Activated CD4-positive, alpha-beta memory T cell treated with anti-CD3 and anti-CD28 coated beads for 36 hours (primary cell): ENCODE measurements at regions not wholly inside any gene's neighbourhood (a gene's known extent, or its start where the extent isn't known, plus 50 kb on each side); places are given as distances from the start of the nearest gene placed in this dataset.
A peak's percentile ranks its signal among the peaks of the same experiment; 100 is the strongest.

Experiments used
- CTCF ChIA-PET: fragments of 350-600 bp; sonication (Branson Sonifier 250); formaldehyde crosslinking; loops from one replicate; lab custom pipeline; 2021; ENCODE audit warnings: antibody characterized with exemption, inconsistent platforms; lab: Charles Lee
- POLR2A ChIA-PET: fragments of 350-600 bp; sonication (Branson Sonifier 250); formaldehyde crosslinking; loops from one replicate; lab custom pipeline; 2021; ENCODE audit warnings: antibody characterized with exemption; lab: Charles Lee
- DNase-seq: peaks from one replicate; pipeline ENCODE4 v3.0.0-alpha.2; 2020
- H3K27ac Mint-ChIP-seq: one replicate; pipeline ENCODE4 v1.8.0; 2021; ENCODE audit warnings: mixed read lengths
- H3K27me3 Mint-ChIP-seq: one replicate; pipeline ENCODE4 v1.8.0; 2021; ENCODE audit warnings: mixed read lengths
- H3K36me3 Mint-ChIP-seq: one replicate; pipeline ENCODE4 v1.8.0; 2021; ENCODE audit warnings: mixed read lengths
- H3K4me1 Mint-ChIP-seq: one replicate; pipeline ENCODE4 v1.8.0; 2021; ENCODE audit warnings: low read depth, mixed read lengths
- H3K4me3 Mint-ChIP-seq: one replicate; pipeline ENCODE4 v1.8.0; 2021; ENCODE audit warnings: mild to moderate bottlenecking, mixed read lengths
- H3K9me3 Mint-ChIP-seq: one replicate; pipeline ENCODE4 v1.8.0; 2021; ENCODE audit warnings: mixed read lengths
- intact Hi-C: fragments of 100-400 bp; cut with micrococcal nuclease; formaldehyde crosslinking; loops from one replicate; pipeline ENCODE4 v1.15.1; 2023

DNA sequence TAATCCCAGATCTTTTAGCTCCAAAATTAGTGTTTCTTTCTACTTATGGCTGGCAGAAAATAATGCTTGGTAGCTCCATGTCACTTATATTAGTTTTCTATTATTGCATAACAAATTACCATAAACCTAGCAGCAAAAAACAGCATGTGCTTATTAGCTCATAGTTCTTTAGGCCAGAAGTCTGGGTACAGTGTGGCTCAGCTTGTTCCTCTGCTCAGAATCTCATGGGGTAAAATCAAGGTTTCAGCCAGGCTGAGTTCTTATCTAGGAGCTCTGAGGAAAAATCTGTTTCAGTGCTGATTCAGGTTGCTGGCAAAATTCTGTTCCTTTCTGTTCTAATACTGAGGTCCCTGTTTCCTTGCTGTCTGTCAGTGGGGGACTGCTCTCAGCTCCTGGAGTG is 101.1 kb downstream of the CT47B1 start:
- DNase-seq, result no peak
- ChIA-PET POLR2A (no interaction called here), CTCF (no interaction called here)
- Mint-ChIP-seq H3K36me3 (no peaks in the 10 kb centered on the region), H3K9me3 (peaks cover 2% of the 10 kb centered on the region), H3K27ac (no peak overlapping the region), H3K27me3 (no peaks in the 10 kb centered on the region), H3K4me3 (no peak overlapping the region), H3K4me1 (no peaks in the 10 kb centered on the region)
- intact Hi-C loops, result no loop called here

DNA sequence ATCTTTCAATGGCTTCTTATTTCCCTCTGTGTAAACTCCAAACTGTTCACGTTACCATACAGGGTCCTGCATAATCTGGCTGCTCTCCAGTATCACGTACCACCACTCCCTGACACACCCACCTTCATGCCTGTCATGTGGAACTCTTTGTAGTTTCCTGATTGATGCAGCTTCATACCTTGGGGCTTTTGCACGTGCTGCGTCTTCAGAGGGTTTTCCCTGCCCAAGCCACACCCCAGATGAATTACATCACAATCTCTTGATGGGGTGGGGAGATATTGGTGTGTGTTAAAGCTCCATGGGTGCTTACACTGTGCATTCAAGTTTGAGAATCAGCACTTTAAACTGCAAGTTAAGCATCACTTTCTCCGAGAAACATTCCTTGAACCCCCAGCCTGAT is 101.9 kb downstream of the CT47B1 start:
- Mint-ChIP-seq H3K27me3 (no peaks in the 10 kb centered on the region), H3K36me3 (no peaks in the 10 kb centered on the region), H3K4me3 (no peak overlapping the region), H3K9me3 (peaks cover 2% of the 10 kb centered on the region), H3K27ac (no peak overlapping the region), H3K4me1 (no peaks in the 10 kb centered on the region)
- CTCF ChIA-PET, result no interaction called here
- no peak for DNase-seq
- POLR2A ChIA-PET, result no interaction called here
- intact Hi-C loops, result no loop called here

DNA sequence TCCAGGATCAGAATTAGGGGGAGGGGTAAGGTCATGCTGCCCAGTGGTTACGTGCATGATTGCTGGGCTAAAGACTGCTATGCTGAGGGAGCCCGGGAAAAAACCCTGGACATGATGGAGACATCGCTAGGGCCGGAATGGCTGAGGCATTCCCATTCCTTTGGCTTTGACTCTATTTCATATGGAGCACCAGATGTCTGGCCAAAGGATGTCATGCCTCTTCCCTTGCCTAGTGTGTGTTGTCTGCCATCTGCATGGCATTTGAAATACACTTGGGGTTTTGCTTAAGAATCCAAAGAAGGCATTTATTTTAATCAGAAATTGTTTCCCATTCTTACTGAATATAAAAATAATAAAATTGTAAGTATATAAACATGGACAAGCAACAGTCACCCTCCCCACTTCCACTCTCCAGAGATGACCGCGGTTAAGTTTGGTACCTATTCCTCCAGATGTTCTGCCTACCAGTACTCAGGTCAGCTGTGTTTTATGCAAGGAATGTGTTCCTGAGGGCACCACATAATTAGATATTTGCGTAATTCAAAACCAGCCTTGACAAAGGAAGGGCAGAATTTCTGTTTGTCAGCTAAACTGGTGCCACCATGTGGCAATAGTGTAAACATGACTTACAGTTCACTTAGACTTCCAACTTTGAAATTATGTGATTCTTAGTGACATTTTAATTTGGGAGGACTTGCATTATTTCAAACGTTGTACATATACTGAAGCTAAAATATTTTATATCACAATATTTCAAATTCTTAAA is 105.9 kb downstream of the CT47B1 start:
- ChIA-PET POLR2A (no interaction called here), CTCF (interaction anchor here (0.9 kb wide), 1 partner anchor 106 kb away, joined by 3 read pairs; no protein-coding TSS in a partner anchor)
- H3K4me1 Mint-ChIP-seq, result no peaks in the 10 kb centered on the region
- intact Hi-C loops, result loop anchor here (1.0 kb wide), 1 partner anchor 271 kb away; no protein-coding TSS in a partner anchor
- H3K36me3 Mint-ChIP-seq, result no peaks in the 10 kb centered on the region
- no peak for DNase-seq
- no peaks in the 10 kb centered on the region for H3K9me3 Mint-ChIP-seq
- no peak overlapping the region for H3K27ac Mint-ChIP-seq
- no peaks in the 10 kb centered on the region for H3K27me3 Mint-ChIP-seq
- H3K4me3 Mint-ChIP-seq, result no peak overlapping the region

DNA sequence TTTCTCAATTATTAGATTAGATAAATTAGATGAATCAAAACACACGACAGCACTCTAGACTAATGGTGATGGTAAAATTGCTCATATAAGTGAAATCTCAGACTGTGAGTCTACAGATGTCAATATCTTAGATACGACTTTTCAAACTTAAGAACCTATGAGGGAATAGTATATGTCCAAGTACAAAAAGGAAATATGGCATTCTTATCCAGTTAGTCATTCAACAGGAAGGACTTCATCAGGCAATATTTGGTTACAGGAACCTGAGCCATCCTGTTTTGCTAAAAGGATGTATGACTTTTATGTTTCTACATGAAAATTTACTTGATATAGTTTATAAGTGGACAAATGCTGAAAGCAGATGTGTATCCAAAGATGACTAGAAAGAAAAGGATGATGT is 107.0 kb downstream of the CT47B1 start:
- Mint-ChIP-seq H3K27me3 (no peaks in the 10 kb centered on the region), H3K4me1 (no peaks in the 10 kb centered on the region), H3K36me3 (no peaks in the 10 kb centered on the region), H3K27ac (no peak overlapping the region), H3K9me3 (no peaks in the 10 kb centered on the region), H3K4me3 (no peak overlapping the region)
- intact Hi-C loops, result no loop called here
- DNase-seq, result no peak
- ChIA-PET POLR2A (no interaction called here), CTCF (no interaction called here)

DNA sequence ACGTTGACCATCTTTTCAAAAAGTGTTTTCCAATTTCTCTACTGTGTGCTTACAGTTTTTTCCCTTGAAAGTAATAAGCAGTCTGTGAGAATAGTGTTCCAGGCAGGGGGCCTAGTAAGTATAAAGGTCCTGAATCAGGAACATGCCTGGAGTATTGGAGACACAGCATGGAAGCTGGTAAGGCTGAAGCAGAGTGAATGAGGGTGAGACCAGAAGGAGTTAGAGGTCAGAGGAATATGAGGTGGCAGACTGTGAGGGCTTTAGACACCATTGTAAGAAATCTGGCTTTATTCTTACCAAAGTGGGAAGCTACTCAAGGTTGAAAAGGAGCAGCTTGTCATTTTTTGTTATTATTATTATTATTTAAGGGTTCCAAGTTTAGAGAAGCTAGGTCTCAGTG is 107.4 kb downstream of the CT47B1 start:
- no peaks in the 10 kb centered on the region for H3K36me3 Mint-ChIP-seq
- no peak for DNase-seq
- ChIA-PET POLR2A (no interaction called here), CTCF (interaction anchor here (0.5 kb wide), 1 partner anchor 135 kb away, joined by 4 read pairs; no protein-coding TSS in a partner anchor)
- no peak overlapping the region for H3K4me3 Mint-ChIP-seq
- no peaks in the 10 kb centered on the region for H3K27me3 Mint-ChIP-seq
- intact Hi-C loops, result no loop called here
- H3K27ac Mint-ChIP-seq, result no peak overlapping the region
- H3K9me3 Mint-ChIP-seq, result no peaks in the 10 kb centered on the region
- H3K4me1 Mint-ChIP-seq, result no peaks in the 10 kb centered on the region

DNA sequence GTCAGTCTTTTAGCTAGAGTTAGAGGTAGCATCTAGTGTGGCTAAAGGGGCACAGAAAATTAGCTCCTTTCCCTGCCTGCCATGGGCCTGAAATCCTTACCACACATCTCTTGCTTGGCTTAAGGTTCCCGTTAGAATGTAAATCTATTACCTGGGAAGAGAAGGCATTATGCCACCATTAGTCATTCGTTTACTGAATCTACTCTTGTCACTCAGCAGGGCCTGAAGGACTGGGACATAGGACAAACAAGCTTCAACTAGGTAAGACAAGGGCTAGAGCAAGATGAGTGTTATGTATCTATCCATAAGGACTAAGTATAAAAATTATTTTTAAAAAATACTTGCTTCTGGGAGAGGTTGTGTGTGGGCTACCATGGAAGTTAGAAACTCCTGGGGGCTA is 112.4 kb downstream of the CT47B1 start:
- Mint-ChIP-seq H3K9me3 (no peaks in the 10 kb centered on the region), H3K4me3 (no peak overlapping the region), H3K27me3 (no peaks in the 10 kb centered on the region), H3K4me1 (peaks cover 3% of the 10 kb centered on the region), H3K27ac (no peak overlapping the region), H3K36me3 (no peaks in the 10 kb centered on the region)
- DNase-seq, result no peak
- POLR2A ChIA-PET, result no interaction called here
- intact Hi-C loops, result no loop called here
- CTCF ChIA-PET, result no interaction called here

DNA sequence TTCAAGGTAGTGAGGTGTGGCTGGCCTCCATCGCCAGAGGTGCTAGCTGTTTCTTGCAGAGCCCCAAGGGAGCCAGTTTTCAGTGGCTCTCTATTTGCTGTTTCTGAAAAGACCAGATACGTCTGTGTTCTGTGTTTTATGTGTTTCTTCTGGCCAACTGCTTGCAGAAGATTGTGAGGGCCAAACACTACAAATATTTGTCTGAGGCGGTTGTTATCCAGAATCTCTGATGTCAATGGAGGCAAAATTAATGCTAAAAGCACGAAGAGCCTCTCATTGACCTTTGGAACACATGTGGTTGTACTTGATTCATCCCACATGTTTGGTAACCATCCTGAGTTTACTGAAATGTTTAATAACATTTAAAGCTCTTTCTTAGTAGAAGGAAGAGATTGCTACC is 113.9 kb downstream of the CT47B1 start:
- POLR2A ChIA-PET, result no interaction called here
- CTCF ChIA-PET, result interaction anchor here (0.6 kb wide), 1 partner anchor 203 kb away, joined by 3 read pairs; no protein-coding TSS in a partner anchor
- Mint-ChIP-seq H3K27me3 (no peaks in the 10 kb centered on the region), H3K4me3 (no peak overlapping the region), H3K36me3 (no peaks in the 10 kb centered on the region), H3K4me1 (peaks cover 3% of the 10 kb centered on the region), H3K27ac (no peak overlapping the region), H3K9me3 (no peaks in the 10 kb centered on the region)
- intact Hi-C loops, result loop anchor here (2.0 kb wide), 1 partner anchor 65 kb away; no protein-coding TSS in a partner anchor
- no peak for DNase-seq

DNA sequence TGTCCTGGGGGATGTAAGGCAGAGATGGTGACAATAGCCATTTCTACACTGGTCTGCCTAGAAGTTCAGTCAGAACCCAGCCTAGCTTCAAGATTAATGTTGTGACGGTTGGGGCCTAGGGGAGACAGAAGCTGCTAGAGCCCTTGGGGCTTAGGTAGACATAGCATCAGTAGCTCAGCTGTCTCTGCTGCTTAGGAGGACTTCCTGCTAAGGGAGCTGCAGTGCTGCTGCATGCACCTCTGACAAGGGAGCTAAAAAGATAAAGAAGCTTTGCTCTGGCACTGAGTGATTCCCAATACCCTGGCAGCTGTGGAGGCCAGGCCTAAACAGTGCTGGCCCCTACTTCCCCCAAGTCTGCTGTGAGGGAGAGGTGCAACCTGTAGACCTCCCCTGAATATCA is 116.0 kb downstream of the CT47B1 start:
- intact Hi-C loops, result loop anchor here (2.0 kb wide), 1 partner anchor 63 kb away; no protein-coding TSS in a partner anchor
- peaks cover 13% of the 10 kb centered on the region for H3K4me1 Mint-ChIP-seq
- DNase-seq, result no peak
- ChIA-PET CTCF (no interaction called here), POLR2A (no interaction called here)
- H3K27ac Mint-ChIP-seq, result no peak overlapping the region
- H3K9me3 Mint-ChIP-seq, result no peaks in the 10 kb centered on the region
- no peaks in the 10 kb centered on the region for H3K36me3 Mint-ChIP-seq
- no peaks in the 10 kb centered on the region for H3K27me3 Mint-ChIP-seq
- no peak overlapping the region for H3K4me3 Mint-ChIP-seq

DNA sequence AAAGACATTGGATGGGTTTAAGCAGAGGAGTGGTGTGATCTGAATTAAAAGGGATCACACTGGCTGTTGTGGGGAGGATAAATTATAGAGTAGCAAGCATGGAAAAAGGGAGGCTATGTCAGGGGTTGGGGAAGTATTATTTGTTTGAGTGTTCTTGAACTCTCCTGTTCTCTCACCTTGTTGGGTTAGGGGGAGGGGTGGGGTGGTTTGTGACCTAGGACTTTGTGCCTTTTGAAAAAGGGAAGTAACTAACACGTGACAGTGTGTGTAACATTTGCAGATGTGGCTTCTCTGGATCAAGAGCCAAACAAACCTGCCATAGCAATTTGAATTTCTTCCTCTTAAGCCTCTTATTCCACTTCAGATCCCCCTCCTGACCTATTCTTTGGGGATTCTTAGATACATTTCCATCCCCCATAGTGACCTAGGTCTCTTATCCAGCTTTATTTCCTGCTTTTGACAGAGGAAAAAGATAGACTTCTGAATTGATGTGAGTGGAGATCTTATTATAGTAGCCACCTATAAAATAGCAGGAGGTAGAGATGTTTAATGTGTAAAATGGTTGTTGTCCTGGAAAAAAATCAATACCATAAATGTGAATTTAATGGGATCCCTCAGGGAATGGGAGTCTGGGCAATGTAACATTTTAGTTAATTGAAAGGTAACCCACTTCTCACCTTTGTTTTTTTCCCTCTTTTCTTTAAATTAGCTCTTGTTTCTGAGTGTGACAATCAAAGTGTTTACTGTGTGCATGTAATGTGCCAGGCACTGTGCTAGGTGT is 120.4 kb downstream of the CT47B1 start:
- Mint-ChIP-seq H3K4me1 (peaks cover 37% of the 10 kb centered on the region), H3K4me3 (no peak overlapping the region), H3K36me3 (no peaks in the 10 kb centered on the region), H3K27ac (no peak overlapping the region), H3K9me3 (no peaks in the 10 kb centered on the region), H3K27me3 (no peaks in the 10 kb centered on the region)
- POLR2A ChIA-PET, result no interaction called here
- CTCF ChIA-PET, result no interaction called here
- intact Hi-C loops, result no loop called here
- peak; percentile 17 for DNase-seq

DNA sequence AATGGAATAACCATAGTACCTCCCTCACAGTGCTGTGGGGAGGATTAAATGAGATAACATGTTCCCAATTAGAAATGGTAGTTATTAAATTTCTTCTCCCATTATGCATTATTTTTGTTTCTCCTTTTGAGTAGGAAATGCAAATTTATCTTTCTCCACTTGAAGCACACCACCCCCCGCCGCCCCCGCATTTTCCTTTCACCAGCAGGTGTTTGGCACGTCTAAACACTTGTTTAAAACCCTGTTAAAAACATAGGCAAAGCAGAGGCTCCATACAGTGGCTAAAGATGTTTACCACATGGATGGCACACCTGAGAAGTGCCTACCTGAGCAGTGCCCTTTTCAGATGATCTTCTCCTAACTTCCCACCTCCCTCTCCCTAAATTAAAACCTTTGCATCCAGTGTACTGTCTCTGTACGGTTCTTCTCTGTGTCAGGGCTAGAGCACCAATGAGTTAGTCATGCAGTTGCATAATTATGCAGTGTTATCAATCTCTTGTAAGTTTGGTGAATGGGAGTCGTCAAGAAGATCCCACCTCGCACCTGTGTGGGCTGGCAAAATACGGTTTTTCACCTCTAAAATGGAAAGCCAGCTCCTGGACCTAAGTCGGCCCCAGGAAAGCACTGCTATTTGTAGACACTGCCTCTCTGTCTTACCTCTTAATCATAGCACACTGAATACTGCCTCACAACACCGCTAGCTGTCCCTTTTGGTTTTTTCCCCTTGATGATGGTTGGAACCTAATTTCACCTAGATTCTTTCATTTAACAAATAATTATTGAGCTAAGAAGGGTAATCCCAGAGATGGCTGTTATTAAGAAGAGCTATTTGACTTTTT is 122.0 kb downstream of the CT47B1 start:
- Mint-ChIP-seq H3K27me3 (no peaks in the 10 kb centered on the region), H3K9me3 (no peaks in the 10 kb centered on the region), H3K4me3 (peak overlapping the region; percentile 35), H3K36me3 (no peaks in the 10 kb centered on the region), H3K27ac (peak overlapping the region; percentile 30), H3K4me1 (peaks cover 38% of the 10 kb centered on the region)
- peak; percentile 44 for DNase-seq
- ChIA-PET POLR2A (no interaction called here), CTCF (no interaction called here)
- intact Hi-C loops, result loop anchor here (2.0 kb wide), 1 partner anchor 15 kb away; no protein-coding TSS in a partner anchor

DNA sequence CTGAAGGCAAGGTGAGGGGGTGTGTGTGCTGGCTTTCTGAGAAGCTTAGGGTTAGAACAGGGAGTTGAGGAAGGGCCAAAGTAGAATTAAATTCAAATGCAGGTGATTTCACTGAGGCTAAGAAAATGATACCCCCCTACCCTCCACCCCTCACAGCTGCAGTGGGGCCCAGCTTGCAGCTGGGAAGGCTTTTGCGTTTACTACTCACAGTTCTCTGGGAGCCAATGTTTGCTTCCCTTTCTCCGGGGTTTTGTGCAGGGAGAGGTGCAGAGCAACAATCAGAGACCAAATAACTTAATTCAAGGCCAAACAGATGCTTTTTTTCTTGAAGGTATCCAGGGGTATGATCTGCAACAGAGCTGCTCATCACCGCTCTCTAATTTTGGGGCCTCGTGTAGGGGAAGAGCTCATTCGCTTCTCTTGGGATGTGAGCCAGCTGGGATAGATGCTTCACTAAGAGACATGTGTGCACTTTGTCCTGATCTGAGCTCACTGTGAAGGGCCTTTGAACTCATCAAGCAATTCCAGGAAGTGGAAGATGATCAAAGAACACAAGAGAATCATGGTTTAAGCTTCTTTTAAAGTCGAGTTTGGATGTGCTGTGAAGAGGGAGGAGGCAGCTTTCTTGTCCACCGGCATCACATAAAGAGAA is 122.7 kb upstream of the C1GALT1C1 start:
- intact Hi-C loops, result loop anchor here (2.0 kb wide), 1 partner anchor 14 kb away; no protein-coding TSS in a partner anchor
- no peak for DNase-seq
- peaks cover 38% of the 10 kb centered on the region for H3K4me1 Mint-ChIP-seq
- H3K27ac Mint-ChIP-seq, result no peak overlapping the region
- no peak overlapping the region for H3K4me3 Mint-ChIP-seq
- no peaks in the 10 kb centered on the region for H3K36me3 Mint-ChIP-seq
- no peaks in the 10 kb centered on the region for H3K27me3 Mint-ChIP-seq
- no peaks in the 10 kb centered on the region for H3K9me3 Mint-ChIP-seq
- ChIA-PET CTCF (interaction anchor here (1.6 kb wide), 1 partner anchor 14 kb away, joined by 4 read pairs; no protein-coding TSS in a partner anchor), POLR2A (no interaction called here)
